Osteoblast (primary cell): ENCODE measurements at regions not wholly inside any gene's neighbourhood (a gene's known extent, or its start where the extent isn't known, plus 50 kb on each side); places are given as distances from the start of the nearest gene placed in this dataset.

Source experiments
- DNase-seq: peaks from one replicate; pipeline ENCODE4 v3.0.0; 2011; ENCODE audit warnings: low spot score, mixed read lengths; ENCODE audit not compliant: insufficient read length; ENCODE audit errors: missing footprints
- H2AFZ ChIP-seq: 2 replicates; pipeline ENCODE4 v1.6.0; 2011; ENCODE audit warnings: mild to moderate bottlenecking, low read length
- H3K27ac ChIP-seq: 2 replicates; pipeline ENCODE4 v1.5.1; 2011; ENCODE audit warnings: mild to moderate bottlenecking, low read depth, low read length, moderate library complexity
- H3K27me3 ChIP-seq: 2 replicates; pipeline ENCODE4 v1.6.0; 2012; ENCODE audit warnings: mild to moderate bottlenecking, control low read depth, inconsistent platforms, low read length, moderate library complexity; ENCODE audit not compliant: insufficient read depth
- H3K36me3 ChIP-seq: 2 replicates; pipeline ENCODE4 v1.5.1; 2011; ENCODE audit warnings: mild to moderate bottlenecking, low read length, control low read depth, moderate library complexity; ENCODE audit not compliant: insufficient read depth
- H3K4me1 ChIP-seq: 2 replicates; pipeline ENCODE4 v1.5.1; 2011; ENCODE audit warnings: mild to moderate bottlenecking, low read length, control low read depth, moderate library complexity; ENCODE audit not compliant: insufficient read depth
- H3K4me2 ChIP-seq: 2 replicates; pipeline ENCODE4 v1.6.0; 2011; ENCODE audit warnings: mild to moderate bottlenecking, low read length; ENCODE audit not compliant: insufficient read depth
- H3K4me3 ChIP-seq: fragments of 200-600 bp; sonication (generic); 3 replicates; pipeline ENCODE4 v1.5.1; 2012; ENCODE audit warnings: mild to moderate bottlenecking, low read length, inconsistent platforms; ENCODE audit not compliant: insufficient read depth
- H3K79me2 ChIP-seq: 2 replicates; pipeline ENCODE4 v1.6.0; 2012; ENCODE audit warnings: mild to moderate bottlenecking, low read length, control low read depth, inconsistent platforms; ENCODE audit not compliant: insufficient read depth
- H3K9me3 ChIP-seq: 2 replicates; pipeline ENCODE4 v1.5.1; 2011; ENCODE audit warnings: low read depth, low read length, control low read depth
- H4K20me1 ChIP-seq: 2 replicates; pipeline ENCODE4 v1.6.0; 2012; ENCODE audit warnings: mild to moderate bottlenecking, low read length, control low read depth; ENCODE audit not compliant: insufficient read depth
- CTCF ChIP-seq: IDR thresholded peaks from 2 replicates; pipeline ENCODE4 v1.5.1; 2011; ENCODE audit warnings: mild to moderate bottlenecking, low read depth, low read length, moderate library complexity; ENCODE audit errors: extremely low read depth

- H3K27ac ChIP-seq = peak overlapping the region; percentile 93
- no peaks in the 10 kb centered on the region for H4K20me1 ChIP-seq
- H3K79me2 ChIP-seq = no peaks in the 10 kb centered on the region
- H3K4me3 ChIP-seq = no peak overlapping the region
- no peak for TF ChIP-seq CTCF
- H3K36me3 ChIP-seq = no peaks in the 10 kb centered on the region
- H2AFZ ChIP-seq = no peak overlapping the region
- peak; percentile 9 for DNase-seq
- H3K4me2 ChIP-seq = no peak overlapping the region
- peaks cover 37% of the 10 kb centered on the region for H3K4me1 ChIP-seq
- H3K27me3 ChIP-seq = no peaks in the 10 kb centered on the region
- H3K9me3 ChIP-seq = no peaks in the 10 kb centered on the region
These were observed 60.2 kb downstream of the CEBPB start for GRCh38 chr20:50250679-50251382.

- no peaks in the 10 kb centered on the region for H4K20me1 ChIP-seq
- DNase-seq = no peak
- no peaks in the 10 kb centered on the region for H3K36me3 ChIP-seq
- H3K79me2 ChIP-seq = no peaks in the 10 kb centered on the region
- no peak overlapping the region for H2AFZ ChIP-seq
- no peaks in the 10 kb centered on the region for H3K27me3 ChIP-seq
- H3K9me3 ChIP-seq = no peaks in the 10 kb centered on the region
- peaks cover 37% of the 10 kb centered on the region for H3K4me1 ChIP-seq
- H3K4me2 ChIP-seq = no peak overlapping the region
- no peak for TF ChIP-seq CTCF
- H3K4me3 ChIP-seq = no peak overlapping the region
- H3K27ac ChIP-seq = peak overlapping the region; percentile 93
These were observed 60.7 kb downstream of the CEBPB start for GRCh38 chr20:50251383-50251748.

- no peak for TF ChIP-seq CTCF
- peaks cover 37% of the 10 kb centered on the region for H3K4me1 ChIP-seq
- H3K4me2 ChIP-seq = peak overlapping the region; percentile 69
- no peaks in the 10 kb centered on the region for H4K20me1 ChIP-seq
- H3K36me3 ChIP-seq = no peaks in the 10 kb centered on the region
- H2AFZ ChIP-seq = peak overlapping the region; percentile 79
- no peaks in the 10 kb centered on the region for H3K27me3 ChIP-seq
- peak; percentile 96 for DNase-seq
- no peak overlapping the region for H3K4me3 ChIP-seq
- H3K9me3 ChIP-seq = no peaks in the 10 kb centered on the region
- no peaks in the 10 kb centered on the region for H3K79me2 ChIP-seq
- peak overlapping the region; percentile 93 for H3K27ac ChIP-seq
These were observed 61.4 kb downstream of the CEBPB start for GRCh38 chr20:50251992-50252511.

- Histone ChIP-seq H3K36me3 (no peaks in the 10 kb centered on the region), H4K20me1 (no peaks in the 10 kb centered on the region), H3K27me3 (no peaks in the 10 kb centered on the region), H2AFZ (no peak overlapping the region), H3K4me1 (peaks cover 34% of the 10 kb centered on the region), H3K27ac (peak overlapping the region; percentile 93), H3K4me3 (no peak overlapping the region), H3K4me2 (peak overlapping the region; percentile 69), H3K9me3 (no peaks in the 10 kb centered on the region), H3K79me2 (no peaks in the 10 kb centered on the region)
- DNase-seq = peak; percentile 37
- no peak for TF ChIP-seq CTCF
These were observed 62.1 kb downstream of the CEBPB start for GRCh38 chr20:50252701-50253100.
